BJ (cell line): ENCODE measurements at regions not wholly inside any gene's neighbourhood (a gene's known extent, or its start where the extent isn't known, plus 50 kb on each side); places are given as distances from the start of the nearest gene placed in this dataset.
"Not testable (repeated sequence)": the region's sequence is repeated elsewhere in the genome, so short reads cannot be mapped to it uniquely, and the experiment has no call there.

Source experiments
- CTCF ChIA-PET: fragments of 350-600 bp; formaldehyde crosslinking; extraction: SDS; loops from one replicate; lab custom pipeline; 2021; ENCODE audit warnings: antibody characterized with exemption, inconsistent platforms; lab: Yijun Ruan, JAX
- POLR2A ChIA-PET: fragments of 300-600 bp; sonication (Branson Sonifier 250); formaldehyde crosslinking; extraction: SDS; loops from one replicate; lab custom pipeline; 2021; ENCODE audit warnings: antibody characterized with exemption; lab: Charles Lee
- DNase-seq: peaks from one replicate; pipeline ENCODE4 v3.0.0-alpha.2; 2011; ENCODE audit warnings: low read depth
- H3K27me3 ChIP-seq: 2 replicates; pipeline ENCODE4 v1.6.0; 2011; ENCODE audit warnings: low read length; ENCODE audit not compliant: control insufficient read depth, insufficient read depth
- H3K36me3 ChIP-seq: 2 replicates; pipeline ENCODE4 v1.5.1; 2011; ENCODE audit warnings: low read length; ENCODE audit not compliant: control insufficient read depth, insufficient read depth
- H3K4me3 ChIP-seq: 2 replicates; pipeline ENCODE4 v1.5.1; 2011; ENCODE audit warnings: low read depth, mild to moderate bottlenecking, control low read depth, low read length
- TF ChIP-seq, protein P1 (sequence below): IDR thresholded peaks from 2 replicates; pipeline ENCODE4 v1.5.1; 2011; ENCODE audit warnings: low read depth, mild to moderate bottlenecking, control low read depth, inconsistent platforms, low read length, moderate library complexity; ENCODE audit not compliant: insufficient read depth

DNA sequence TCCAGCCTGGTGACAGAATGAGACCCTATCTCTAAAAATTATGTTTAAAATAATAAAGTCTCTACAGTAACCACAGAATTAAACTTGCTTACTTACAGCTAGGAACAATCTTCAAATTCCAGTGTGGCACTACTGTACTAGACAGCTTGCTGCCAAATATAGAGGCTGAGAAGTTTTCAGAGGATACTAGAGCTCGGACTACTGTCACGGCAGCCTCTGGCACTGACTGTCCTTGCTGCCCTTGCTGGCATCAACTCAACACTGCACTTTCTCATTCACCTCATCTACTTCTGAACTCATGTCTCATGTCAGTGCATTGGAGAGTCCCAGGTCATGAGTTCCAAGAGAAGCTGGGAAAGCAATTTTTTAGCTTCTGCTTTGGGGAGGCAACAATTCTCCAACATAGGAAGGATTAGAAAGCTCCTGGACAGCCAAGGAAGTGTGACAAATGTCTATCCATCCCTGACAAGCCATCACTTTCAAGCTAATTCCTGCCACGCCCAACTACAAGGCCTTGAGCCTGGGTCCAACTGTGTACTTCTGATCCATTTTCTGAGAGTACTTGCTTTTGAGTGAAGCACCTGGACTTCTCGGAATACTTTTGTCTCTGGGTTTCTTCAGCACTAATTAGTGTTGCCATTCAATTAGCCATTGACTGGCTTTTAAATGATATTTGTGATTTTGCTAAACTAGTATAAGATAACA lies 98.6 kb upstream of the NR3C2 start:
- TF ChIP-seq, protein P1, sequence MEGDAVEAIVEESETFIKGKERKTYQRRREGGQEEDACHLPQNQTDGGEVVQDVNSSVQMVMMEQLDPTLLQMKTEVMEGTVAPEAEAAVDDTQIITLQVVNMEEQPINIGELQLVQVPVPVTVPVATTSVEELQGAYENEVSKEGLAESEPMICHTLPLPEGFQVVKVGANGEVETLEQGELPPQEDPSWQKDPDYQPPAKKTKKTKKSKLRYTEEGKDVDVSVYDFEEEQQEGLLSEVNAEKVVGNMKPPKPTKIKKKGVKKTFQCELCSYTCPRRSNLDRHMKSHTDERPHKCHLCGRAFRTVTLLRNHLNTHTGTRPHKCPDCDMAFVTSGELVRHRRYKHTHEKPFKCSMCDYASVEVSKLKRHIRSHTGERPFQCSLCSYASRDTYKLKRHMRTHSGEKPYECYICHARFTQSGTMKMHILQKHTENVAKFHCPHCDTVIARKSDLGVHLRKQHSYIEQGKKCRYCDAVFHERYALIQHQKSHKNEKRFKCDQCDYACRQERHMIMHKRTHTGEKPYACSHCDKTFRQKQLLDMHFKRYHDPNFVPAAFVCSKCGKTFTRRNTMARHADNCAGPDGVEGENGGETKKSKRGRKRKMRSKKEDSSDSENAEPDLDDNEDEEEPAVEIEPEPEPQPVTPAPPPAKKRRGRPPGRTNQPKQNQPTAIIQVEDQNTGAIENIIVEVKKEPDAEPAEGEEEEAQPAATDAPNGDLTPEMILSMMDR: no peak
- H3K27me3 ChIP-seq: no peaks in the 10 kb centered on the region
- ChIA-PET CTCF (no interaction called here), POLR2A (no interaction called here)
- H3K36me3 ChIP-seq: no peaks in the 10 kb centered on the region
- DNase-seq: no peak
- H3K4me3 ChIP-seq: no peak overlapping the region

DNA sequence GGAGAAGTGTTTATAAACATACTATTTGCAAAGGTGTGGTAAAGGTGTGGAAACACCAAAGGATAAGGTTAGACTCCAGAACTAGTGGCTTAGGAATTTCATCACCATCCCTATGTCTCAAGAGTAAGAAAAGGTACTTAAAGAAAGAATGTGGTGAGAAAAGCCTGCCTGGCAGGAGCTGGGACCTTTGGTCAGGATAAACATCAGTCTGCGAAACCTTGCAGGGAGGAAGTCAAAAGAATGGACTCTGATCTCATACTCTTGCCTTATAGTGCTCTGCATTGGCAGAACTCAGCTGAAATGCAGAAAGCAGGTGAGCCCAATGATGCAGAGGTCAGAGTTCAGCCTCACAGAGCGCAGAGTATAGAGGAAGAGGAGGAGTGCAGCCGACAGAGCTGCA lies 97.2 kb upstream of the NR3C2 start:
- Histone ChIP-seq H3K27me3 (no peaks in the 10 kb centered on the region), H3K36me3 (no peaks in the 10 kb centered on the region), H3K4me3 (no peak overlapping the region)
- DNase-seq: no peak
- TF ChIP-seq, protein P1: no peak
- POLR2A ChIA-PET: no interaction called here
- CTCF ChIA-PET: no interaction called here

GRCh38 chr4:148533851-148534250 lies 91.6 kb upstream of the NR3C2 start:
- DNase-seq, POLR2A ChIA-PET, CTCF ChIA-PET: not testable (repeated sequence)

DNA sequence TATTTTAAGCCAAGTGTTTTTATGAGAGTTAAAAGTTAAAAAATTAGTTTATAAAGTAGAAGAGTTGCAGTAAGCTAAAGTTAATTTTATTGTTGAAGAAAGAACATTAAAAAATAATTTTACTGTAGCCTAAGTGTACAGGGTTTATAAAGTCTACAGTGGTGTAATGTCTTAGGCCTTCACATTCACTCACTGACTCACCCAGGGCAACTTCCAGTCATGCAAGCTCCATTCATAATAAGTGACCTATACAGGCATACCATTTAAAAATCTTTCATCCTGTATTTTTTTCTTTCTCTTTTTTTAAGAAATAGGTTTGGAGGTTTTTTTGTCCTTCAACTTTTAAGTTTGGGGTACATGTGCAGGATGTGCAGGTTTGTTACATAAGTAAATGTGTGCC lies 87.9 kb upstream of the NR3C2 start:
- no peaks in the 10 kb centered on the region for H3K27me3 ChIP-seq
- TF ChIP-seq, protein P1: no peak
- CTCF ChIA-PET: no interaction called here
- H3K4me3 ChIP-seq: no peak overlapping the region
- no peak for DNase-seq
- H3K36me3 ChIP-seq: no peaks in the 10 kb centered on the region
- POLR2A ChIA-PET: no interaction called here

More at GRCh38 chr4:148533851-148534250, 91.6 kb upstream of the NR3C2 start:
- H3K27me3 ChIP-seq, H3K4me3 ChIP-seq, H3K36me3 ChIP-seq: not testable (repeated sequence)

DNA sequence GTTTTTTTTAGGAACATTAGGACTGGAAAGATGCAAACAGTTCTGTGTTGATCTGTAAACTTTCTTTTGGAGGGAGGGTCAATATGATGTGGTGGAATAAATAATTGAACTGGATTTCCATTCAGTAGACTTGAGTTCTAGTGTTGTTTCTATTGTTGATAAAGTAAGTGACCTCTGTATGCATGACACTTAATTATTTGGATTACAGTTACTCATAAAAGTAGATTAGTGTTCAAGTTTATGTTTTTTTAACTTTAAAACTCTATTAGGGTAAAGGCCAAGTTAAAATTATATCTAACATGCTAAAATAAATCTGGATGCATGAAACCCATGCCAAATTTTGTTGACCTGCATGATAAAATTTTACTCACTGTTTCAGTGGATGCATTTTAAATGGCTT lies 85.4 kb upstream of the NR3C2 start:
- ChIA-PET CTCF (no interaction called here), POLR2A (no interaction called here)
- no peak overlapping the region for H3K4me3 ChIP-seq
- DNase-seq: no peak
- H3K27me3 ChIP-seq: no peaks in the 10 kb centered on the region
- TF ChIP-seq, protein P1: no peak
- no peaks in the 10 kb centered on the region for H3K36me3 ChIP-seq

DNA sequence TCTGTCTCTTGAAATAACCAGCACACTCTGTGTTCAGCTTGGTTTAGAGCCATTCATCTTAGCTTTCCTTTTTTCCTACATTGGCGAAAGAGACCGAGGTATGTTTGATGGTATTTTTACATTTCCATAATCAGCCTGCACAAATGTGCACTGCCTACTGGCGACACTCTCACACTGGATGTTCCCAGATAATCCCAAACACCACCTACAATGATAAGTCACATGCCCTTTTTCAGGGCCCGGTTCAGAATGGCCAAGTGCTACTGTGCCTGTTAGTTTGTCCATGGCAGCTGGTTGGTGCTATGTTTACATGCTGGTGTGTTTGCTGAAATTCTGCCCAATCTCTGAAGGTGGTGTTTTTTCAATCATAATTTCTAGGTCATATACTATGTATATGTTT lies 80.8 kb upstream of the NR3C2 start:
- no peak for DNase-seq
- TF ChIP-seq, protein P1: no peak
- H3K36me3 ChIP-seq: no peaks in the 10 kb centered on the region

More for the DNA sequence above, 80.8 kb upstream of the NR3C2 start:
- Histone ChIP-seq H3K4me3 (no peak overlapping the region), H3K27me3 (no peaks in the 10 kb centered on the region)
- POLR2A ChIA-PET: no interaction called here
- CTCF ChIA-PET: no interaction called here
